H1 (cell line): ENCODE measurements at regions not wholly inside any gene's neighbourhood (a gene's known extent, or its start where the extent isn't known, plus 50 kb on each side); places are given as distances from the start of the nearest gene placed in this dataset.

Source experiments
- CTCF ChIA-PET: fragments of 300-600 bp; sonication (Branson Sonifier 250); formaldehyde crosslinking; loops from one replicate; lab custom pipeline; 2021; ENCODE audit not compliant: partially characterized antibody; lab: Charles Lee
- POLR2A ChIA-PET: fragments of 300-600 bp; sonication (Branson Sonifier 250); formaldehyde crosslinking; loops from one replicate; lab custom pipeline; 2021; ENCODE audit warnings: inconsistent platforms; ENCODE audit not compliant: partially characterized antibody; lab: Charles Lee
- DNase-seq, 2 experiments: peaks; one replicate each; pipeline versions ENCODE4 v3.0.0 to v3.0.0-alpha.2; 2010 to 2022; ENCODE audit warnings: low spot score in 2 of 2, low read depth in 1 of 2, mixed read lengths in 1 of 2
- FAIRE-seq: peaks from 2 replicates; lab custom pipeline; 2011; peaks lifted over from hg19 to GRCh38; lab: Jason Lieb, UNC
- H2AFZ ChIP-seq: 2 replicates; pipeline ENCODE4 v1.8.1; 2012; ENCODE audit warnings: low read length, inconsistent platforms
- H2AK5ac ChIP-seq: 2 replicates; pipeline ENCODE4 v1.6.1; 2013; ENCODE audit warnings: low read depth, low read length
- H2BK120ac ChIP-seq: replicated peaks from 2 replicates; pipeline ENCODE3; 2013; ENCODE audit warnings: low read depth, low read length, inconsistent platforms
- H2BK12ac ChIP-seq: 2 replicates; pipeline ENCODE4 v1.6.1; 2013; ENCODE audit warnings: low read depth, low read length
- H2BK15ac ChIP-seq: 2 replicates; pipeline ENCODE4 v1.6.1; 2013; ENCODE audit warnings: low read length
- H2BK20ac ChIP-seq: 2 replicates; pipeline ENCODE4 v1.6.1; 2013; ENCODE audit warnings: low read length
- H2BK5ac ChIP-seq: 2 replicates; pipeline ENCODE4 v1.6.1; 2013; ENCODE audit warnings: low read depth, low read length
- H3K14ac ChIP-seq: 2 replicates; pipeline ENCODE4 v1.6.1; 2013; ENCODE audit warnings: inconsistent platforms; ENCODE audit not compliant: insufficient read length
- H3K18ac ChIP-seq: 2 replicates; pipeline ENCODE4 v1.6.1; 2013; ENCODE audit warnings: low read length; ENCODE audit errors: extremely low read depth
- H3K23ac ChIP-seq: 2 replicates; pipeline ENCODE4 v1.6.1; 2013; ENCODE audit warnings: inconsistent platforms; ENCODE audit not compliant: insufficient read length
- H3K23me2 ChIP-seq: 2 replicates; pipeline ENCODE4 v1.6.1; 2013; ENCODE audit warnings: low read depth, low read length
- H3K27ac ChIP-seq: 2 replicates; pipeline ENCODE4 v1.6.1; 2011; ENCODE audit warnings: low read depth, low read length, inconsistent platforms
- H3K27me3 ChIP-seq, 4 experiments: replicated peaks in 1 of 4; 1 replicate in 1 of 4; 2 replicates in 3 of 4; pipeline versions ENCODE4 v1.6.1 to v1.8.1; 2011 to 2013; ENCODE audit warnings: low read length in 3 of 4, mild to moderate bottlenecking in 3 of 4, inconsistent platforms in 2 of 4, mixed read lengths in 2 of 4, moderate library complexity in 1 of 4; ENCODE audit not compliant: control insufficient read depth in 3 of 4, insufficient read depth in 3 of 4; ENCODE audit errors: extremely low read depth in 1 of 4
- H3K36me3 ChIP-seq, 4 experiments: 2 replicates each; pipeline versions ENCODE4 v1.6.1 to v1.8.1; 2011 to 2013; ENCODE audit warnings: mild to moderate bottlenecking in 4 of 4, low read length in 3 of 4, moderate library complexity in 2 of 4, control low read depth in 1 of 4, inconsistent platforms in 1 of 4; ENCODE audit not compliant: insufficient read depth in 4 of 4, control insufficient read depth in 2 of 4
- H3K4ac ChIP-seq: replicated peaks from 2 replicates; pipeline ENCODE3; 2013; ENCODE audit warnings: low read length, low read depth, mixed read lengths, inconsistent platforms; ENCODE audit not compliant: insufficient read length
- H3K4me1 ChIP-seq, 4 experiments: replicated peaks in 1 of 4; 1 replicate in 1 of 4; 2 replicates in 3 of 4; pipeline versions ENCODE4 v1.6.1 to v1.8.1; 2011 to 2013; ENCODE audit warnings: low read length in 3 of 4, inconsistent platforms in 2 of 4, mixed read lengths in 1 of 4; ENCODE audit not compliant: insufficient read depth in 4 of 4, control insufficient read depth in 3 of 4
- H3K4me2 ChIP-seq, 2 experiments: 2 replicates each; pipeline versions ENCODE4 v1.6.1 to v1.8.1; 2011 to 2013; ENCODE audit warnings: low read depth in 2 of 2, low read length in 2 of 2, control low read depth in 1 of 2, inconsistent platforms in 1 of 2, mild to moderate bottlenecking in 1 of 2; ENCODE audit not compliant: insufficient read depth in 1 of 2
- H3K4me3 ChIP-seq, 4 experiments: fragments of 200-600, 300-600 bp in 1 of 4; sonication (generic), shearing (Covaris generic), sonication (Bioruptor Twin) in 1 of 4; 2 replicates each; pipeline versions ENCODE4 v1.5.1 to v1.8.1; 2011 to 2016; ENCODE audit warnings: low read length in 4 of 4, low read depth in 3 of 4, control low read depth in 2 of 4, inconsistent platforms in 2 of 4, mild to moderate bottlenecking in 2 of 4, mixed read lengths in 1 of 4, moderate library complexity in 1 of 4; ENCODE audit not compliant: insufficient read depth in 2 of 4; ENCODE audit errors: extremely low read depth in 1 of 4
- H3K56ac ChIP-seq: replicated peaks from 2 replicates; pipeline ENCODE3; 2013; ENCODE audit warnings: low read depth, mild to moderate bottlenecking, mixed read lengths, low read length, inconsistent platforms; ENCODE audit not compliant: insufficient read length
- H3K79me1 ChIP-seq: 2 replicates; pipeline ENCODE4 v1.6.1; 2013; ENCODE audit warnings: low read depth, low read length, control low read depth
- H3K79me2 ChIP-seq, 2 experiments: 2 replicates each; pipeline versions ENCODE4 v1.6.1 to v1.8.1; 2012 to 2013; ENCODE audit warnings: low read length in 2 of 2, mild to moderate bottlenecking in 2 of 2, inconsistent platforms in 1 of 2; ENCODE audit not compliant: insufficient read depth in 2 of 2, control insufficient read depth in 1 of 2
- H3K9ac ChIP-seq, 4 experiments: replicated peaks in 1 of 4; 1 replicate in 1 of 4; 2 replicates in 3 of 4; pipeline versions ENCODE4 v1.6.1 to v1.8.1; 2011 to 2013; ENCODE audit warnings: low read depth in 3 of 4, low read length in 3 of 4, control low read depth in 2 of 4, mild to moderate bottlenecking in 2 of 4, moderate library complexity in 2 of 4, inconsistent platforms in 1 of 4; ENCODE audit errors: extremely low read depth in 1 of 4
- H3K9me3 ChIP-seq, 2 experiments: 2 replicates each; pipeline versions ENCODE4 v1.6.1 to v1.8.1; 2012 to 2013; ENCODE audit warnings: mild to moderate bottlenecking in 2 of 2, moderate library complexity in 2 of 2, control low read depth in 1 of 2, inconsistent platforms in 1 of 2, low read depth in 1 of 2, low read length in 1 of 2, mixed read lengths in 1 of 2; ENCODE audit not compliant: insufficient read depth in 2 of 2
- H4K20me1 ChIP-seq, 2 experiments: replicated peaks in 1 of 2; 2 replicates each; pipeline versions ENCODE3 to v1.8.1; 2011 to 2013; ENCODE audit warnings: inconsistent platforms in 2 of 2, low read length in 2 of 2, mild to moderate bottlenecking in 1 of 2; ENCODE audit not compliant: insufficient read depth in 2 of 2, control insufficient read depth in 1 of 2
- H4K5ac ChIP-seq: 2 replicates; pipeline ENCODE4 v1.6.1; 2013; ENCODE audit warnings: low read length, low read depth, mixed read lengths, inconsistent platforms; ENCODE audit not compliant: insufficient read length
- H4K8ac ChIP-seq: 2 replicates; pipeline ENCODE4 v1.8.0; 2013; ENCODE audit warnings: mild to moderate bottlenecking, moderate library complexity, low read length, inconsistent platforms; ENCODE audit not compliant: insufficient read depth; ENCODE audit errors: extremely low read depth
- H4K91ac ChIP-seq: replicated peaks from 2 replicates; pipeline ENCODE3; 2013; ENCODE audit warnings: low read length, mixed read lengths, inconsistent platforms; ENCODE audit not compliant: insufficient read length
- CEBPB ChIP-seq: IDR thresholded peaks from 2 replicates; pipeline ENCODE4 v1.6.1; 2012; ENCODE audit warnings: low read depth, low read length
- KDM4A ChIP-seq: IDR thresholded peaks from one replicate; pipeline ENCODE4 v1.7.1; 2012; ENCODE audit warnings: low read depth, mild to moderate bottlenecking, moderate library complexity, low read length, inconsistent platforms; ENCODE audit not compliant: severe bottlenecking
- RNF2 ChIP-seq: fragments of 200-900, 300-1000 bp; sonication (generic); IDR thresholded peaks from 2 replicates; pipeline ENCODE4 v1.7.1; 2016; ENCODE audit warnings: borderline replicate concordance, low read depth, mild to moderate bottlenecking, antibody characterized with exemption, low read length; ENCODE audit not compliant: poor library complexity, severe bottlenecking; ENCODE audit errors: missing control alignments
- TCF12 ChIP-seq: IDR thresholded peaks from 2 replicates; pipeline ENCODE4 v1.6.1; 2011; ENCODE audit warnings: low read depth, mild to moderate bottlenecking, low read length
- WGBS, 2 experiments: shearing (Covaris generic) in 1 of 2; methylation state at CpG; one replicate each; pipeline versions ENCODE4 v1.1.6 to v1.1.7; 2013 to 2015; ENCODE audit warnings: low lambda C conversion rate in 2 of 2, mixed read lengths in 2 of 2, inconsistent platforms in 1 of 2, low coverage in 1 of 2, missing lambda C conversion rate in 1 of 2; ENCODE audit not compliant: insufficient replicate concordance in 2 of 2, insufficient coverage in 1 of 2, insufficient read length in 1 of 2; ENCODE audit errors: extremely low coverage in 1 of 2, missing lambda C conversion rate in 1 of 2; 5-methylcytosine and 5-hydroxymethylcytosine counted together

- Histone ChIP-seq H2AFZ (no peak overlapping the region), H4K91ac (no peak overlapping the region), H2BK5ac (no peak overlapping the region), H3K79me1 (no peaks in the 10 kb centered on the region), H2BK15ac (no peak overlapping the region), H4K5ac (no peak overlapping the region), H3K4ac (no peak overlapping the region), H3K79me2 (no peaks in the 10 kb centered on the region), H2AK5ac (no peak overlapping the region), H3K23me2 (no peaks in the 10 kb centered on the region), H3K9me3 (no peaks in the 10 kb centered on the region), H3K36me3 (no peaks in the 10 kb centered on the region), H3K27ac (no peak overlapping the region), H3K18ac (no peak overlapping the region), H2BK120ac (no peak overlapping the region), H3K23ac (no peak overlapping the region), H4K8ac (no peak overlapping the region), H2BK20ac (no peak overlapping the region), H3K4me1 (no peaks in the 10 kb centered on the region), H3K56ac (no peak overlapping the region), H3K4me2 (no peak overlapping the region), H2BK12ac (no peak overlapping the region), H4K20me1 (no peaks in the 10 kb centered on the region), H3K4me3 (no peak overlapping the region), H3K9ac (no peak overlapping the region), H3K14ac (no peak overlapping the region), H3K27me3 (no peaks in the 10 kb centered on the region)
- FAIRE-seq (no peak), DNase-seq (no peak)
- CTCF ChIA-PET = interaction anchor here (1.1 kb wide), 1 partner anchor 10 kb away, joined by 3 read pairs; no protein-coding TSS in a partner anchor
- POLR2A ChIA-PET = no interaction called here
- WGBS, 2 experiments = 88% methylated on average over 1 of the region's 1 CpG; no CpG with 5 or more reads in 1 of the 2 experiments
- TF ChIP-seq RNF2 (no peak), TCF12 (no peak), KDM4A (no peak), CEBPB (no peak)
Observed at GRCh38 chr4:152064753-152065152, 303.9 kb upstream of the GATB start.
